ENCODE measurements at regions not wholly inside any gene's neighbourhood (a gene's known extent, or its start where the extent isn't known, plus 50 kb on each side); places are given as distances from the start of the nearest gene placed in this dataset.

GRCh38 chr7:18202315-18203045 is 174.8 kb upstream of the PRPS1L1 start:
- no peak for TF ChIP-seq CTCF (IDR thresholded peaks at IDR 0.05)
- no peaks in the 10 kb centered on the region for H3K9me3 ChIP-seq
- H3K36me3 ChIP-seq (ENCODE audit: insufficient read depth in 1 of 2, low read depth in 1 of 2): no peaks in the 10 kb centered on the region
- H3K27me3 ChIP-seq (ENCODE audit: insufficient read depth in 3 of 3, low read length in 2 of 3): no peaks in the 10 kb centered on the region
- no peak overlapping the region for H3K27ac ChIP-seq
- intact Hi-C loops (cut with DNase I): no loop called here
- ATAC-seq (no peak), DNase-seq (no peak)
- WGBS, 3 donors: 88 to 90% (median 89%) methylated on average over 3 of the region's 3 CpGs
- no peak overlapping the region for H3K4me3 ChIP-seq
- no peaks in the 10 kb centered on the region for H3K4me1 ChIP-seq

- no peak overlapping the region for H3K4me3 ChIP-seq
- no peaks in the 10 kb centered on the region for H3K4me1 ChIP-seq
- H3K9me3 ChIP-seq: no peaks in the 10 kb centered on the region
- WGBS, 3 donors: 45 to 55% (median 55%) methylated on average over 1 of the region's 1 CpG
- DNase-seq (no peak), ATAC-seq (no peak)
- intact Hi-C loops (cut with DNase I): no loop called here
- H3K27ac ChIP-seq: no peak overlapping the region
- H3K36me3 ChIP-seq (ENCODE audit: insufficient read depth in 1 of 2, low read depth in 1 of 2): no peaks in the 10 kb centered on the region
- no peaks in the 10 kb centered on the region for H3K27me3 ChIP-seq (ENCODE audit: insufficient read depth in 3 of 3, low read length in 2 of 3)
- TF ChIP-seq CTCF (IDR thresholded peaks at IDR 0.05): no peak
Observed at GRCh38 chr7:18206331-18206730, 178.7 kb upstream of the PRPS1L1 start.

GRCh38 chr7:18208921-18209320 is 181.3 kb upstream of the PRPS1L1 start:
- WGBS, 3 donors: 97 to 100% (median 98%) methylated on average over 1 of the region's 1 CpG
- Histone ChIP-seq H3K36me3 (ENCODE audit: insufficient read depth in 1 of 2, low read depth in 1 of 2) (no peaks in the 10 kb centered on the region), H3K9me3 (no peaks in the 10 kb centered on the region), H3K4me3 (no peak overlapping the region), H3K27ac (no peak overlapping the region), H3K27me3 (ENCODE audit: insufficient read depth in 3 of 3, low read length in 2 of 3) (no peaks in the 10 kb centered on the region), H3K4me1 (no peaks in the 10 kb centered on the region)
- no peak for TF ChIP-seq CTCF (IDR thresholded peaks at IDR 0.05)
- no peak for ATAC-seq
- no peak for DNase-seq
- intact Hi-C loops (cut with DNase I): no loop called here

- WGBS, 3 donors: 69 to 74% (median 71%) methylated on average over 2 of the region's 2 CpGs
Observed at GRCh38 chr7:18210377-18210776, 182.7 kb upstream of the PRPS1L1 start.

More at GRCh38 chr7:18210377-18210776, 182.7 kb upstream of the PRPS1L1 start:
- no peak overlapping the region for H3K4me3 ChIP-seq
- ATAC-seq (no peak), DNase-seq (no peak)
- H3K27ac ChIP-seq: no peak overlapping the region
- intact Hi-C loops (cut with DNase I): no loop called here
- no peak for TF ChIP-seq CTCF (IDR thresholded peaks at IDR 0.05)
- no peaks in the 10 kb centered on the region for H3K36me3 ChIP-seq (ENCODE audit: insufficient read depth in 1 of 2, low read depth in 1 of 2)
- no peaks in the 10 kb centered on the region for H3K9me3 ChIP-seq
- H3K27me3 ChIP-seq (ENCODE audit: insufficient read depth in 3 of 3, low read length in 2 of 3): no peaks in the 10 kb centered on the region
- no peaks in the 10 kb centered on the region for H3K4me1 ChIP-seq

All from psoas muscle (tissue), 7 donors.